ENCODE measurements at regions not wholly inside any gene's neighbourhood (a gene's known extent, or its start where the extent isn't known, plus 50 kb on each side); places are given as distances from the start of the nearest gene placed in this dataset.

DNA sequence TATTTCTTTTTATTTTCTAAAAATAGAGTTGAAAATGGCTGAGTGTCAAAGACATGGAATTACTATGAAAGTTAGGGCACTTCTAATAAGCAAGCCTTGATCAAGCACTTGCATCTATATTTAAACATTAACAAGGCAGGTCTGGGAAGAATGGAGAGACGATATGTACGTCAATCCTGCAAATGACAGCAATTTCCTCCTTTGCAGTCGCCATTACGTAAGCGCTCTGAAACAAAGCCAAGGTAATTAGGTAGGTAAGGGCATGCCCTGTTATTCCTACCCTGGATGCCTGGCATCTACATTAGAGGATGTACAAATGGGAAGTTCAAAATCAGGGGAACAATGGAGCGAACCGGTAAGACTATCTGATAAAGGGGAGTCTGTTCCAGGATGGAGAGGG lies 664.0 kb upstream of the ARGLU1 start:
- TF ChIP-seq EZH2phosphoT487 (conservative IDR thresholded peaks at IDR 0.05; ENCODE audit: low read length) (no peak), CTCF (IDR thresholded peaks at IDR 0.05; ENCODE audit: insufficient read depth, low read length, poor library complexity, severe bottlenecking) (no peak)
- Histone ChIP-seq H3F3A (ENCODE audit: insufficient read depth) (no peaks in the 10 kb centered on the region), H2AFZ (ENCODE audit: low read depth, low read length, severe bottlenecking) (no peak overlapping the region), H3K9me3 (ENCODE audit: insufficient read depth, low read length) (no peaks in the 10 kb centered on the region), H3K36me3 (ENCODE audit: low read length) (no peaks in the 10 kb centered on the region), H4K20me1 (ENCODE audit: low read depth, low read length) (no peaks in the 10 kb centered on the region), H3K4me3 (ENCODE audit: insufficient read depth, low read length, poor library complexity, severe bottlenecking) (no peak overlapping the region), H3K9me2 (replicated peaks; ENCODE audit: insufficient read depth, low read length) (no peaks in the 10 kb centered on the region), H3K9ac (ENCODE audit: low read length) (no peak overlapping the region), H3K27me3 (ENCODE audit: low read length) (no peaks in the 10 kb centered on the region), H3K79me2 (ENCODE audit: insufficient read depth, low read length) (no peaks in the 10 kb centered on the region), H3K4me2 (ENCODE audit: low read depth, low read length, poor library complexity, severe bottlenecking) (no peak overlapping the region), H3K27ac (ENCODE audit: low read depth, low read length) (no peak overlapping the region)

- Histone ChIP-seq H3K27me3 (ENCODE audit: low read length) (no peaks in the 10 kb centered on the region), H3K9me2 (replicated peaks; ENCODE audit: insufficient read depth, low read length) (no peaks in the 10 kb centered on the region), H3K9ac (ENCODE audit: low read length) (no peak overlapping the region), H3K4me2 (ENCODE audit: low read depth, low read length, poor library complexity, severe bottlenecking) (no peak overlapping the region), H3F3A (ENCODE audit: insufficient read depth) (no peaks in the 10 kb centered on the region), H2AFZ (ENCODE audit: low read depth, low read length, severe bottlenecking) (no peak overlapping the region), H3K9me3 (ENCODE audit: insufficient read depth, low read length) (no peaks in the 10 kb centered on the region), H4K20me1 (ENCODE audit: low read depth, low read length) (no peaks in the 10 kb centered on the region), H3K4me3 (ENCODE audit: insufficient read depth, low read length, poor library complexity, severe bottlenecking) (no peak overlapping the region), H3K79me2 (ENCODE audit: insufficient read depth, low read length) (no peaks in the 10 kb centered on the region), H3K27ac (ENCODE audit: low read depth, low read length) (no peak overlapping the region), H3K36me3 (ENCODE audit: low read length) (no peaks in the 10 kb centered on the region)
- TF ChIP-seq EZH2phosphoT487 (conservative IDR thresholded peaks at IDR 0.05; ENCODE audit: low read length) (no peak), CTCF (IDR thresholded peaks at IDR 0.05; ENCODE audit: insufficient read depth, low read length, poor library complexity, severe bottlenecking) (no peak)
Measured at GRCh38 chr13:107223867-107224266, 655.9 kb upstream of the ARGLU1 start.

DNA sequence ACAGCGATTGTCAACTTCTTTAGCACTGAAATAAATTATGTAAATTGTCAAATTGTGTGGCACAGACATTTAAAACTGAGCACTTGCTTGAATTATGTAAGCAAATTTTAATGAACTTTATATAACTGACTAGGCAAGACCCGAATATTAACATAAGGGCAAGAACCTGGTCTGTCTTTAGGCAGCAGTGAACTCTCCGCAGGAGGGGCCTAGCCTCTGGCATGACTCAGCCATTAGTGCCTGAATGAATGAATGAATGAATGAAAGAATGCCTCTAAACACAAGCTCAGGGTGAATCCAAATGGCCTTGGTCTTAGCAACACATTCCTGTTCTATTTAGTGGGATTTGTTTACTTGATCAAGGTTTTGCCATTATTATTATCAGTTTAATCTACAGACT lies 654.7 kb upstream of the ARGLU1 start:
- Histone ChIP-seq H3K79me2 (ENCODE audit: insufficient read depth, low read length) (no peaks in the 10 kb centered on the region), H3K27me3 (ENCODE audit: low read length) (no peaks in the 10 kb centered on the region), H3K9me2 (replicated peaks; ENCODE audit: insufficient read depth, low read length) (no peaks in the 10 kb centered on the region), H3F3A (ENCODE audit: insufficient read depth) (no peaks in the 10 kb centered on the region), H3K36me3 (ENCODE audit: low read length) (no peaks in the 10 kb centered on the region), H3K4me2 (ENCODE audit: low read depth, low read length, poor library complexity, severe bottlenecking) (no peak overlapping the region), H3K4me3 (ENCODE audit: insufficient read depth, low read length, poor library complexity, severe bottlenecking) (no peak overlapping the region), H2AFZ (ENCODE audit: low read depth, low read length, severe bottlenecking) (no peak overlapping the region), H3K27ac (ENCODE audit: low read depth, low read length) (no peak overlapping the region), H3K9me3 (ENCODE audit: insufficient read depth, low read length) (no peaks in the 10 kb centered on the region), H3K9ac (ENCODE audit: low read length) (no peak overlapping the region), H4K20me1 (ENCODE audit: low read depth, low read length) (no peaks in the 10 kb centered on the region)
- TF ChIP-seq CTCF (IDR thresholded peaks at IDR 0.05; ENCODE audit: insufficient read depth, low read length, poor library complexity, severe bottlenecking) (no peak), EZH2phosphoT487 (conservative IDR thresholded peaks at IDR 0.05; ENCODE audit: low read length) (no peak)

DNA sequence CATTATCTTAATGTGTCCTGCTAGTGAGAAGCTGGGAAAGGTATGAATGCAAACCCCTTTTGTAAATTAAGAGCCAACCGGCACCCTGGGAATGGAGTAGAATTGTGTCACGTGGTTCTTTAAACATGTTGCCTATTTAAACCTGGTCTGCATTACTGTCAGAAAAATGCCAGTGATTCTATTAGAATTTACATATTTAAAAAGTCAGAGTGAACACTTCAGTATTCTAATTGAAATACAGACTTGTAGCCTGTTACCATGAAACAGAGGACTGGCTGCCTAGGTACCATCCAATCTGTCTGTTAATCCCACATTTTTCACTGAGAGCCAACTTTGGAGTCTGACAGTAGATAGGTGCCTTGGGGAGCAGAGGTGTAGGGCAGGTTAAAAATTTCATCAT lies 652.3 kb upstream of the ARGLU1 start:
- Histone ChIP-seq H3F3A (ENCODE audit: insufficient read depth) (no peaks in the 10 kb centered on the region), H3K36me3 (ENCODE audit: low read length) (no peaks in the 10 kb centered on the region), H3K9me2 (replicated peaks; ENCODE audit: insufficient read depth, low read length) (no peaks in the 10 kb centered on the region), H2AFZ (ENCODE audit: low read depth, low read length, severe bottlenecking) (no peak overlapping the region), H4K20me1 (ENCODE audit: low read depth, low read length) (no peaks in the 10 kb centered on the region), H3K79me2 (ENCODE audit: insufficient read depth, low read length) (no peaks in the 10 kb centered on the region), H3K4me3 (ENCODE audit: insufficient read depth, low read length, poor library complexity, severe bottlenecking) (no peak overlapping the region), H3K4me2 (ENCODE audit: low read depth, low read length, poor library complexity, severe bottlenecking) (no peak overlapping the region), H3K9ac (ENCODE audit: low read length) (no peak overlapping the region), H3K9me3 (ENCODE audit: insufficient read depth, low read length) (no peaks in the 10 kb centered on the region), H3K27me3 (ENCODE audit: low read length) (no peaks in the 10 kb centered on the region), H3K27ac (ENCODE audit: low read depth, low read length) (no peak overlapping the region)
- TF ChIP-seq EZH2phosphoT487 (conservative IDR thresholded peaks at IDR 0.05; ENCODE audit: low read length) (no peak), CTCF (IDR thresholded peaks at IDR 0.05; ENCODE audit: insufficient read depth, low read length, poor library complexity, severe bottlenecking) (no peak)

Measured in SU-DHL-6 (cell line).